AG04450 (cell line): ENCODE measurements at regions not wholly inside any gene's neighbourhood (a gene's known extent, or its start where the extent isn't known, plus 50 kb on each side); places are given as distances from the start of the nearest gene placed in this dataset.

Source experiments
- CTCF ChIA-PET: fragments of 300-600, 350-600 bp; formaldehyde crosslinking; extraction: SDS; loops from one replicate; lab custom pipeline; 2022; ENCODE audit warnings: antibody characterized with exemption, inconsistent platforms; lab: Charles Lee
- POLR2A ChIA-PET: fragments of 350-600 bp; formaldehyde crosslinking; extraction: SDS; loops from one replicate; lab custom pipeline; 2021; ENCODE audit warnings: antibody characterized with exemption, inconsistent platforms; lab: Yijun Ruan, JAX
- DNase-seq: peaks from one replicate; pipeline ENCODE4 v3.0.0-alpha.2; 2011; ENCODE audit warnings: low read depth, low spot score
- H3K27ac ChIP-seq: one replicate; pipeline ENCODE4 v1.5.1; 2012; ENCODE audit warnings: low read depth, low read length, control low read depth
- H3K27me3 ChIP-seq: one replicate; pipeline ENCODE4 v1.6.0; 2012; ENCODE audit warnings: low read length; ENCODE audit not compliant: control insufficient read depth, insufficient read depth
- H3K4me3 ChIP-seq: 2 replicates; pipeline ENCODE4 v1.5.1; 2011; ENCODE audit warnings: mild to moderate bottlenecking, low read depth, low read length, control low read depth
- H3K9me3 ChIP-seq: 2 replicates; pipeline ENCODE4 v1.5.1; 2012; ENCODE audit warnings: low read length; ENCODE audit not compliant: control insufficient read depth, insufficient read depth
- CTCF ChIP-seq: IDR thresholded peaks from 2 replicates; pipeline ENCODE4 v1.5.1; 2011; ENCODE audit warnings: low read depth, low read length, control low read depth, inconsistent platforms

GRCh38 chr3:7847021-7847420 lies 654.6 kb upstream of the LMCD1 start:
- Histone ChIP-seq H3K9me3 (peaks cover 2% of the 10 kb centered on the region; the same call in 1 of the 2 replicates), H3K4me3 (no peak overlapping the region), H3K27ac (no peak overlapping the region), H3K27me3 (no peaks in the 10 kb centered on the region)
- no peak for DNase-seq
- TF ChIP-seq CTCF = no peak
- ChIA-PET CTCF (interaction anchor here (0.7 kb wide), 1 partner anchor 1801 kb away, joined by 3 read pairs; no protein-coding TSS in a partner anchor), POLR2A (no interaction called here)

GRCh38 chr3:7847521-7847920 lies 654.1 kb upstream of the LMCD1 start:
- POLR2A ChIA-PET = no interaction called here
- H3K27me3 ChIP-seq = no peaks in the 10 kb centered on the region
- CTCF ChIA-PET = interaction anchor here (0.7 kb wide), 1 partner anchor 1802 kb away, joined by 3 read pairs; no protein-coding TSS in a partner anchor
- DNase-seq = no peak
- no peak overlapping the region for H3K4me3 ChIP-seq
- no peak for TF ChIP-seq CTCF
- no peak overlapping the region for H3K27ac ChIP-seq
- peaks cover 2% of the 10 kb centered on the region; the same call in 1 of the 2 replicates for H3K9me3 ChIP-seq

- Histone ChIP-seq H3K4me3 (no peak overlapping the region), H3K27me3 (no peaks in the 10 kb centered on the region), H3K27ac (no peak overlapping the region), H3K9me3 (no peaks in the 10 kb centered on the region; the same call in 1 of the 2 replicates)
- ChIA-PET CTCF (no interaction called here), POLR2A (no interaction called here)
- DNase-seq = no peak
- no peak for TF ChIP-seq CTCF
Measured at GRCh38 chr3:7854266-7854665, 647.4 kb upstream of the LMCD1 start.

GRCh38 chr3:7854721-7855120 lies 646.9 kb upstream of the LMCD1 start:
- DNase-seq = no peak
- Histone ChIP-seq H3K9me3 (no peaks in the 10 kb centered on the region; the same call in 1 of the 2 replicates), H3K27me3 (no peaks in the 10 kb centered on the region), H3K4me3 (no peak overlapping the region), H3K27ac (no peak overlapping the region)
- CTCF ChIA-PET = no interaction called here
- no peak for TF ChIP-seq CTCF
- POLR2A ChIA-PET = no interaction called here

GRCh38 chr3:7865611-7866010 lies 636.0 kb upstream of the LMCD1 start:
- H3K27me3 ChIP-seq = no peaks in the 10 kb centered on the region
- H3K4me3 ChIP-seq = no peak overlapping the region
- no peak for DNase-seq
- H3K27ac ChIP-seq = no peak overlapping the region
- TF ChIP-seq CTCF = no peak
- POLR2A ChIA-PET = no interaction called here
- peaks cover 12% of the 10 kb centered on the region; the same call in 1 of the 2 replicates for H3K9me3 ChIP-seq
- CTCF ChIA-PET = no interaction called here
